WTC11 (cell line): ENCODE measurements at regions not wholly inside any gene's neighbourhood (a gene's known extent, or its start where the extent isn't known, plus 50 kb on each side); places are given as distances from the start of the nearest gene placed in this dataset.
"Not testable (repeated sequence)": the region's sequence is repeated elsewhere in the genome, so short reads cannot be mapped to it uniquely, and the experiment has no call there.

Experiments
- CTCF ChIP-seq: fragments of 200-600 bp; IDR thresholded peaks from 2 replicates; pipeline ENCODE4 v1.8.0; 2022; ENCODE audit warnings: antibody characterized with exemption
- ZNF138 ChIP-seq: sonication (generic); formaldehyde crosslinking; conservative IDR thresholded peaks from 2 replicates; pipeline ENCODE4 v1.8.1; 2022; ENCODE audit warnings: mild to moderate bottlenecking, moderate library complexity, missing genetic modification reagents
- ZNF232 ChIP-seq: sonication (generic); formaldehyde crosslinking; IDR thresholded peaks from 2 replicates; pipeline ENCODE4 v1.8.0; 2022; ENCODE audit warnings: mild to moderate bottlenecking, missing genetic modification reagents

GRCh38 chr9:87388708-87389107, 109.0 kb upstream of the DAPK1 start:
- TF ChIP-seq CTCF; ZNF138; ZNF232 (CRISPR knock-in tag): not testable (repeated sequence)
